ENCODE measurements at regions not wholly inside any gene's neighbourhood (a gene's known extent, or its start where the extent isn't known, plus 50 kb on each side); places are given as distances from the start of the nearest gene placed in this dataset.
A peak's percentile ranks its signal among the peaks of the same experiment; 100 is the strongest.
"Not testable (repeated sequence)": the region's sequence is repeated elsewhere in the genome, so short reads cannot be mapped to it uniquely, and the experiment has no call there.

GRCh38 chr11:129750343-129751292, 65.0 kb upstream of the TMEM45B start:
- peak; percentile 80 for DNase-seq
- peak; percentile 100 for TF ChIP-seq CTCF (IDR thresholded peaks at IDR 0.05; ENCODE audit: partially characterized antibody, unreplicated experiment)
- Mint-ChIP-seq H3K27me3 (ENCODE audit: unreplicated experiment) (peaks cover 5% of the 10 kb centered on the region), H3K36me3 (ENCODE audit: unreplicated experiment) (peaks cover 4% of the 10 kb centered on the region), H3K27ac (ENCODE audit: unreplicated experiment) (no peak overlapping the region), H3K4me3 (ENCODE audit: unreplicated experiment) (no peak overlapping the region), H3K4me1 (ENCODE audit: low read depth, unreplicated experiment) (no peaks in the 10 kb centered on the region), H3K9me3 (ENCODE audit: unreplicated experiment) (peaks cover 6% of the 10 kb centered on the region)

- Mint-ChIP-seq H3K9me3 (ENCODE audit: unreplicated experiment) (peaks cover 6% of the 10 kb centered on the region), H3K36me3 (ENCODE audit: unreplicated experiment) (peaks cover 4% of the 10 kb centered on the region), H3K27ac (ENCODE audit: unreplicated experiment) (no peak overlapping the region), H3K4me3 (ENCODE audit: unreplicated experiment) (no peak overlapping the region), H3K4me1 (ENCODE audit: low read depth, unreplicated experiment) (no peaks in the 10 kb centered on the region), H3K27me3 (ENCODE audit: unreplicated experiment) (peaks cover 4% of the 10 kb centered on the region)
- DNase-seq = no peak
- no peak for TF ChIP-seq CTCF (IDR thresholded peaks at IDR 0.05; ENCODE audit: partially characterized antibody, unreplicated experiment)
Measured at GRCh38 chr11:129751511-129751910, 64.1 kb upstream of the TMEM45B start.

- H3K9me3 Mint-ChIP-seq (ENCODE audit: unreplicated experiment); H3K4me1 Mint-ChIP-seq (ENCODE audit: low read depth, unreplicated experiment); H3K36me3 Mint-ChIP-seq (ENCODE audit: unreplicated experiment); H3K27me3 Mint-ChIP-seq (ENCODE audit: unreplicated experiment); H3K27ac Mint-ChIP-seq (ENCODE audit: unreplicated experiment); H3K4me3 Mint-ChIP-seq (ENCODE audit: unreplicated experiment); DNase-seq: not testable (repeated sequence)
Measured at GRCh38 chr11:129763569-129763968, 52.1 kb upstream of the TMEM45B start.

- H3K9me3 Mint-ChIP-seq (ENCODE audit: unreplicated experiment); H3K4me1 Mint-ChIP-seq (ENCODE audit: low read depth, unreplicated experiment); DNase-seq; H3K27ac Mint-ChIP-seq (ENCODE audit: unreplicated experiment); H3K27me3 Mint-ChIP-seq (ENCODE audit: unreplicated experiment); H3K4me3 Mint-ChIP-seq (ENCODE audit: unreplicated experiment); H3K36me3 Mint-ChIP-seq (ENCODE audit: unreplicated experiment): not testable (repeated sequence)
Measured at GRCh38 chr11:129764204-129764603, 51.4 kb upstream of the TMEM45B start.
